GM19099 (cell line): ENCODE measurements at regions not wholly inside any gene's neighbourhood (a gene's known extent, or its start where the extent isn't known, plus 50 kb on each side); places are given as distances from the start of the nearest gene placed in this dataset.
A peak's percentile ranks its signal among the peaks of the same experiment; 100 is the strongest.

Source experiments
- POLR2A ChIP-seq: IDR thresholded peaks from 3 replicates; pipeline ENCODE4 v1.6.1; 2011; ENCODE audit warnings: low read depth; ENCODE audit not compliant: insufficient read length; ENCODE audit errors: extremely low read depth

GRCh38 chr20:53843645-53844044 lies 226.7 kb downstream of the BCAS1 start:
- no peak for TF ChIP-seq POLR2A

GRCh38 chr20:53842301-53843099 lies 227.9 kb downstream of the BCAS1 start:
- TF ChIP-seq POLR2A = no peak

DNA sequence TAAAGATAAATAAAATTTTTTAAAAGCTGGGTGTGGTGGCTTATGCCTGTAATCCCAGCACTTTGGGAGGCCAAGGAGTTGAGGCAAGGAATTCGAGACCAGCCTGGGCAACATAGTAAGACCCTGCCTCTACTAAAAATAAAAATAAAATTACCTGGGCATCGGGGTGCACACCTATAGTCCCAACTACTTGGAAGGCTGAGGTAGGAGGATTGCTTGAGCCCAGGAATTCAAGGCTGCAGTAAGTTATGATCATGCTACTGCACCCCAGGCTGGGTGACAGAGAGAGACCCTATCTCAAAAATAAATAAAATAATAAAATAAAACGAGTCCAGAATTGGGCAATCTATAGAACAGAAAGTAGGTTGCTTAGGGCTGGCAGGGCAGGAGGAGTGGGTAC lies 228.7 kb downstream of the BCAS1 start:
- TF ChIP-seq POLR2A = no peak

GRCh38 chr20:53840532-53840931 lies 229.9 kb downstream of the BCAS1 start:
- TF ChIP-seq POLR2A = no peak

GRCh38 chr20:53839423-53840176 lies 230.8 kb downstream of the BCAS1 start:
- no peak for TF ChIP-seq POLR2A

- TF ChIP-seq POLR2A = no peak
These were observed 232.0 kb downstream of the BCAS1 start for GRCh38 chr20:53838311-53838868.

GRCh38 chr20:53837126-53837826 lies 233.1 kb downstream of the BCAS1 start:
- TF ChIP-seq POLR2A = no peak

GRCh38 chr20:53834749-53835148 lies 235.6 kb downstream of the BCAS1 start:
- no peak for TF ChIP-seq POLR2A

GRCh38 chr20:53834062-53834442 lies 236.3 kb downstream of the BCAS1 start:
- no peak for TF ChIP-seq POLR2A

DNA sequence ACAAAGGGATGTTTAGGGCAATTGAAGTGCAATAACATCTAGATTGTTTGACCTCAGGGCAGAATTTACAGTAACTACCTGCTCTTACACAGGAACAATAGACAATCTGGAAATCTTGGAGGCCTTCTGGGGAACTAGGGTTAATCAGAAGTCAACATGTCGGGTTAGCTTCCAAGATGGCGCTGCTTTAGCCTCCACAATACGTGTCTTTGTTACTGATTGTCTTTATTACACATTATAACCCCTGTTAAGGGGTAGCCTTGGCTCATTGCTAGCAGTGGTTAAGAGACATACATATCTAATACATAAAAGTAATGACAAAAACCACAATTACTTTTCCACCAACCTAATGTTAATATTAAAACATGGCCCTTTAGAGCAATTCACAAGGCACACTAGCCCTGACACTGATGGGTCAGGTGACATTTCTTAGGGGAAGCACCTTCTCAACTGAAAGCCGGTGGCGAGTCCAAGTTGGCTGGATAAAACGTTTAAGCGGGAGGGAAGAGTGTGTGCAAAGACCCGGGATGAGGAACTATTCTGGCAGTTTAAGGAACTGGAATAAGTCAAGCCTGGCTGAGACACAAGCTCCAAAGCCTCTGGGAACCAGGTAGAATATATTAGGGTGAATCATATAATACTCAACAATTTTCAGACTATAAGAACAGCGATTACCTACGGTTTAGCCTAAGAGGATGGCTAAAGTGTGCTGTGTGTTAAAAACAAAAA lies 236.9 kb downstream of the BCAS1 start:
- no peak for TF ChIP-seq POLR2A

- TF ChIP-seq POLR2A = no peak
These were observed 237.9 kb downstream of the BCAS1 start for GRCh38 chr20:53832499-53832898.

DNA sequence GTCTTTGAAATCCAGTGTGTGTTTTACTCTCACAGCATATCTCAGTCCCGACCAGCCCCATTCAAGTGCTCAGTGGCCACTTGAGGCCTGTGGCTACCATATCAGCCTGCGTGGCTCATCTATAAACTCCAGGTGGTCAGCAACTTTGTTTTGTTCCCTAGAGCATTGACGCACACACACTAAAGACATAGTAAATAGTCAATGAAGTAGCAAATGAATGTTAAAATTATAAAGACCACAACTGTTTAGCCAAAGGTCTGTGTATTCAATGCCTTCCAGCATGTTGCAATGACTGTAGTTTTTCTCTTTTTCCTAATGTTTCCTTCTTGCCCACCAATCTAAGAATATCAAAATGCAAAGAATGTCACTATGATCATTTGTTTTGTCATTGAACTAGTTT lies 238.2 kb upstream of the ZNF217 start:
- TF ChIP-seq POLR2A = no peak

DNA sequence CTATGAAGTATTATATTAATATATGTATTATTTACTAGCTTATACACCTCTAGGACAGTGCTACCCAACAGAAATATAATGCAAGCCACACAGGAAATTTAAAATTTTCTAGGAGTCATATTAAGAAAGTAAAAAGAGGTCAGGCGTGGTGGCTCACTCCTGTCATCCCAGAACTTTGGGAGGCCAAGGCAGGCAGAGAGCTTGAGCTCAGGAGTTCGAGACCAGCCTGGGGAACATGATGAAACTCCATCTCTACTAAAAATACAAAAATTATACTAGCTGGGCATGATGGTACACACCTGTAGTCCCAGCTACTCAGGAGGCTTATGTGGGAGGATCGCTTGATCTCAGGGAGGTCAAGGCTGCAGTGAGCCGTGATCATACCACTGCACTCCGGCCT lies 237.6 kb upstream of the ZNF217 start:
- TF ChIP-seq POLR2A = no peak

DNA sequence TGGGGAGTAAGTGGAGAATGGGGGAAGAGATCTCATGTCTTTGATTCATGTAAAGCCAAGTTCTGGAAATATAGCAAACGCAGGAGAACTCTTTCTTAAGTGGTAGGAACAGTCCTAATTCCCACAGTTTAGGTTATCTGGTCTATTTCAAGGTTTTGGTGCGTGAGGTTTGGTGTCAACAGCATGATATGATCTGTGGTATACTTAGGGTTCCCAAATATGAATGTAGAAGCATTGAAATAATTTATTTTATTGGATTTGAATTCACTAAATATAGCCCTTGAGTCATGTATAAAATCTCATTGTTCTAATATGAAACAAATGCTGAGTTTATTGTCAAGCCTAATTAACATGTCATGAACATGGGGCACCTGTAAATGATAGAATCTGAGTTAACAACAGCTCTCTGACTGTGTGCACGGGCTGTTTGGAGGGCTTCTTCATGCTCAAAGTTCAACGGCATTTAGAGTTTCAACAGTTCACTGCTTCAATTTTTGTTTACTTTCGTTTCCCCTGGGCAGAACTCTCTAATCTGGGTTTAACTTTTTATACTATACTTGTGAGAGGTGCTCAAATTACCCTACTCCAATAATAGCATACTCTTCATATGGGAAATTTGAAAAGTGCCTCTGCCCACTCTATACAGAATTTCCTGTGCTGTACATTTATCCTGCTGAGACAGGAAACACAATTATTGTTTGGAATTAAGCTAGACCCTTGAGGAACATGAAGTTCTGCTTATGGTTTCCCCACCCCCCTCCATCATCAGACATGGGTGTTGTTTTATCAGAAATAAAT lies 236.3 kb upstream of the ZNF217 start:
- peak; percentile 37 for TF ChIP-seq POLR2A
